ENCODE measurements at regions not wholly inside any gene's neighbourhood (a gene's known extent, or its start where the extent isn't known, plus 50 kb on each side); places are given as distances from the start of the nearest gene placed in this dataset.

DNA sequence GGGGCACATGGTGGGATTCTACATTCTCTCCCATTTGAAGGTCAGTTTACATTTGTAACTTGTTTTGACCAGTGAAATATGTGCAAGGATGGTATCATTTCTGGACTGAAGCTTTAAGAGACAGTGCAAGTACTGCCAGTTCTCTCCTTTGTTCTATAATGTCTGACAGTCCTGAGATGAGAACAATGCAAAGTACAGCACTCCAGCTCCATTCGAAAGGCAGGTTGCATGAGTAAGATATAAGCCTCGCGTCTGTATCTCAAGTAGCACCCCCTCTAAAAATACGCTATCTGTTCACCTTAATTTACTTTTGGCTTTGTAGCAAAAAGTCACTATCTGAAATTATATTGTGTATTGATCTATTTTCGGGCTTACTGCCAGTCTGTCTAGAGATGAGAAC lies 1122.2 kb upstream of the TMEM132C start:
- Histone ChIP-seq H3K4me1 (ENCODE audit: insufficient read depth, low read length) (no peaks in the 10 kb centered on the region), H3K4me2 (ENCODE audit: low read length) (no peak overlapping the region), H4K20me1 (ENCODE audit: low read length) (no peaks in the 10 kb centered on the region), H3K9ac (ENCODE audit: low read length) (no peak overlapping the region), H3K79me2 (ENCODE audit: low read length) (no peaks in the 10 kb centered on the region), H3F3A (ENCODE audit: low read length, unreplicated experiment) (no peaks in the 10 kb centered on the region), H2AFZ (ENCODE audit: low read length) (no peak overlapping the region), H3K9me2 (replicated peaks; ENCODE audit: low read length) (no peaks in the 10 kb centered on the region), H3K4me3 (ENCODE audit: low read length) (no peak overlapping the region), H3K9me3 (ENCODE audit: low read length) (no peaks in the 10 kb centered on the region), H3K36me3 (ENCODE audit: low read depth, low read length) (no peaks in the 10 kb centered on the region), H3K27ac (ENCODE audit: low read length) (no peak overlapping the region), H3K27me3 (ENCODE audit: low read length) (no peaks in the 10 kb centered on the region)
- TF ChIP-seq EZH2 (IDR thresholded peaks at IDR 0.05; ENCODE audit: low read length, unreplicated experiment) = no peak
- TF ChIP-seq EZH2phosphoT487 (IDR thresholded peaks at IDR 0.05; ENCODE audit: borderline replicate concordance, low read length) = no peak
- TF ChIP-seq, protein P1, sequence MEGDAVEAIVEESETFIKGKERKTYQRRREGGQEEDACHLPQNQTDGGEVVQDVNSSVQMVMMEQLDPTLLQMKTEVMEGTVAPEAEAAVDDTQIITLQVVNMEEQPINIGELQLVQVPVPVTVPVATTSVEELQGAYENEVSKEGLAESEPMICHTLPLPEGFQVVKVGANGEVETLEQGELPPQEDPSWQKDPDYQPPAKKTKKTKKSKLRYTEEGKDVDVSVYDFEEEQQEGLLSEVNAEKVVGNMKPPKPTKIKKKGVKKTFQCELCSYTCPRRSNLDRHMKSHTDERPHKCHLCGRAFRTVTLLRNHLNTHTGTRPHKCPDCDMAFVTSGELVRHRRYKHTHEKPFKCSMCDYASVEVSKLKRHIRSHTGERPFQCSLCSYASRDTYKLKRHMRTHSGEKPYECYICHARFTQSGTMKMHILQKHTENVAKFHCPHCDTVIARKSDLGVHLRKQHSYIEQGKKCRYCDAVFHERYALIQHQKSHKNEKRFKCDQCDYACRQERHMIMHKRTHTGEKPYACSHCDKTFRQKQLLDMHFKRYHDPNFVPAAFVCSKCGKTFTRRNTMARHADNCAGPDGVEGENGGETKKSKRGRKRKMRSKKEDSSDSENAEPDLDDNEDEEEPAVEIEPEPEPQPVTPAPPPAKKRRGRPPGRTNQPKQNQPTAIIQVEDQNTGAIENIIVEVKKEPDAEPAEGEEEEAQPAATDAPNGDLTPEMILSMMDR (conservative IDR thresholded peaks at IDR 0.05; ENCODE audit: low read depth, low read length) = no peak
- ChIA-PET CTCF (no interaction called here), POLR2A (ENCODE audit: unreplicated experiment) (no interaction called here)
- no peak for DNase-seq
- intact Hi-C loops (cut with micrococcal nuclease) = no loop called here
- ATAC-seq = no peak
- no TSS peak for BruUV-seq (replicated peaks)

DNA sequence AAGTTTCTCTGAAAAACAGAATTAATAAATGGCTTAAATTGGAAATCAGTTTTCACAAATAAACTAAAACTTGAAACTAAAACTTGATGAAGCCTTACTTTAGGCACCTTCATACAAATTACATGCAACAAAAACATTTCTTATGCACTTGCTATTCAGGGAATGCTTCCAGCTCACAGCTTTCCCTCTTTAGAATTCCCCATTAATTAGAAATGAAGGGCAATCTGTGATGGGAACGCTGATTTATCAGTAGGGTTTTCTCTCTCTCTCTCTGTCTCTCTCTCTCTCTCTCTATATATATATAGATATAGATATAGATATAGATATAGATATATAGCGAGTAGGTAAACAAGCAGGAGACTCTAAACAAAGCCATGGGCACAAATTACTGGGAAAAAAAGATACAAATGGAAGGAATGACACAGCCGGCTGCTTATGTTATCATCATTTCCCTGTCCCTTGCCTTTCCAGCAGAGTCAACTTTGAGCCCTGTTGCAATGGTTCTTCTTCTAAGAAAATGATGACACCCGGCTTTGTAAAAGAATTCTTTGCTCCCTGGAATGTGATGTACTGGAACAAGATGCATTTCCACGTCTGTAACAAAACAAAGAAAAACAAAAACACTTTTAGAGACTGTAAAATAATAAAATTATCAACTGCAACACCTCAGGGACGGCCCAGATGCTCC lies 1121.6 kb upstream of the TMEM132C start:
- H3K4me2 ChIP-seq (ENCODE audit: low read length) = no peak overlapping the region
- no peaks in the 10 kb centered on the region for H4K20me1 ChIP-seq (ENCODE audit: low read length)
- H3K4me1 ChIP-seq (ENCODE audit: insufficient read depth, low read length) = no peaks in the 10 kb centered on the region
- no peaks in the 10 kb centered on the region for H3K36me3 ChIP-seq (ENCODE audit: low read depth, low read length)
- H3K27me3 ChIP-seq (ENCODE audit: low read length) = no peaks in the 10 kb centered on the region
- no peak overlapping the region for H2AFZ ChIP-seq (ENCODE audit: low read length)
- BruUV-seq (replicated peaks) = no TSS peak
- H3K9ac ChIP-seq (ENCODE audit: low read length) = no peak overlapping the region
- no peaks in the 10 kb centered on the region for H3K79me2 ChIP-seq (ENCODE audit: low read length)
- ATAC-seq = no peak
- no peaks in the 10 kb centered on the region for H3K9me3 ChIP-seq (ENCODE audit: low read length)
- H3K4me3 ChIP-seq (ENCODE audit: low read length) = no peak overlapping the region
- no peaks in the 10 kb centered on the region for H3F3A ChIP-seq (ENCODE audit: low read length, unreplicated experiment)
- TF ChIP-seq EZH2phosphoT487 (IDR thresholded peaks at IDR 0.05; ENCODE audit: borderline replicate concordance, low read length) (no peak), EZH2 (IDR thresholded peaks at IDR 0.05; ENCODE audit: low read length, unreplicated experiment) (no peak)
- TF ChIP-seq, protein P1 (conservative IDR thresholded peaks at IDR 0.05; ENCODE audit: low read depth, low read length) = no peak
- DNase-seq = no peak
- intact Hi-C loops (cut with micrococcal nuclease) = no loop called here
- ChIA-PET CTCF (no interaction called here), POLR2A (ENCODE audit: unreplicated experiment) (no interaction called here)
- H3K27ac ChIP-seq (ENCODE audit: low read length) = no peak overlapping the region
- no peaks in the 10 kb centered on the region for H3K9me2 ChIP-seq (replicated peaks; ENCODE audit: low read length)

DNA sequence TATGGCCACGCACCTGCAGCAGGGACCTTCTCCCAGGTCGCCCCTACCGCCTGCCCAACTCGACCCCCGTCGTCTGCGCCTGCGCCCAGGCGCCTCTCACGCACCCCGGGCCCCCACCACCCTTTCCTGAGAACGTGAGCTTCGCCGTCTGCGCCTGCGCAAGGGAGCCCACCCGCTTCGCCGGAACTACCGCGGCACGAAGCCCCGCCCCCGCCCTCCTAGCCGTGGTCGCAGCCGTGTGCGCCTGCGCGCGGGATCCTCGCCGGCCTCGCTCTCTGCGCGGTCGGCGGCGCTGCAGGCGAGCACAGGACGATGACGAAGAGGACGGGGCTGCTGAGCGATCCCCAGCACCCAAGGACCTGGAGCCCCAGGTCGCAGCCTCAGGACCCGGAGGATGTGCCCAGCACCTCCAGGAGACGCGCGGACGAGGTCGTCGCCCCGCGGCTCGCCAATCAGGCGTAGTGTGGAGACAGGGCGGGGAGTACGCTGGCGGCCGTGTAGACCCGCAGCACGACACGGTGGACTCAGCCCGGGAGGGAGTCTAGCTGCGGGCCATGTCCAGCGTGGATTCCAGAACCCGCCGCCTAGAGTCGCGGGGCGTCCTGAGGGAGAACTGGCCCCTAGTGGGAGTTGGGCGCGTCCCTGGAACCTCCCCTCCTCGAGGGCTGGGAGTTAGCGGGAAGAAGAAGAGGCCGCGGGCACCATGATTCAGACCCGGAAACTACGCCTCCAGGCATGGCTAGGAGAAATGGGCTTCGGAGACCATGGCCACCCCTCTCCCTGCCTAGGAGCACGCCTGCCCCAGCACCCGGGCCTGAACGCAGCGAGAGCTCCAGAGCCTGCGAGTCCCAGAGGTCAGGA lies 1120.8 kb upstream of the TMEM132C start:
- no peak for DNase-seq
- no peak overlapping the region for H3K9ac ChIP-seq (ENCODE audit: low read length)
- H4K20me1 ChIP-seq (ENCODE audit: low read length) = no peaks in the 10 kb centered on the region
- no peak overlapping the region for H3K4me3 ChIP-seq (ENCODE audit: low read length)
- no peaks in the 10 kb centered on the region for H3F3A ChIP-seq (ENCODE audit: low read length, unreplicated experiment)
- H3K4me2 ChIP-seq (ENCODE audit: low read length) = no peak overlapping the region
- CTCF ChIA-PET = interaction anchor here (0.6 kb wide), 1 partner anchor 146 kb away, joined by 6 read pairs; no protein-coding TSS in a partner anchor
- no peaks in the 10 kb centered on the region for H3K79me2 ChIP-seq (ENCODE audit: low read length)
- ATAC-seq = no peak
- POLR2A ChIA-PET (ENCODE audit: unreplicated experiment) = no interaction called here
- no peak for TF ChIP-seq EZH2phosphoT487 (IDR thresholded peaks at IDR 0.05; ENCODE audit: borderline replicate concordance, low read length)
- TF ChIP-seq EZH2 (IDR thresholded peaks at IDR 0.05; ENCODE audit: low read length, unreplicated experiment) = no peak
- TF ChIP-seq, protein P1 (conservative IDR thresholded peaks at IDR 0.05; ENCODE audit: low read depth, low read length) = no peak
- intact Hi-C loops (cut with micrococcal nuclease) = no loop called here
- no peaks in the 10 kb centered on the region for H3K27me3 ChIP-seq (ENCODE audit: low read length)
- H3K4me1 ChIP-seq (ENCODE audit: insufficient read depth, low read length) = no peaks in the 10 kb centered on the region
- no peak overlapping the region for H2AFZ ChIP-seq (ENCODE audit: low read length)
- H3K36me3 ChIP-seq (ENCODE audit: low read depth, low read length) = no peaks in the 10 kb centered on the region
- no peaks in the 10 kb centered on the region for H3K9me3 ChIP-seq (ENCODE audit: low read length)
- no peak overlapping the region for H3K27ac ChIP-seq (ENCODE audit: low read length)
- BruUV-seq (replicated peaks) = no TSS peak
- H3K9me2 ChIP-seq (replicated peaks; ENCODE audit: low read length) = no peaks in the 10 kb centered on the region

All from PC-3 (cell line).